HG03103 (cell line): ENCODE measurements at regions not wholly inside any gene's neighbourhood (a gene's known extent, or its start where the extent isn't known, plus 50 kb on each side); places are given as distances from the start of the nearest gene placed in this dataset.

Experiments
- ATAC-seq: cut with Tn5 transposase; IDR thresholded peaks from one replicate; pipeline ENCODE4 v1.9.1; 2021; ENCODE audit warnings: low read depth; ENCODE audit not compliant: unreplicated experiment

DNA sequence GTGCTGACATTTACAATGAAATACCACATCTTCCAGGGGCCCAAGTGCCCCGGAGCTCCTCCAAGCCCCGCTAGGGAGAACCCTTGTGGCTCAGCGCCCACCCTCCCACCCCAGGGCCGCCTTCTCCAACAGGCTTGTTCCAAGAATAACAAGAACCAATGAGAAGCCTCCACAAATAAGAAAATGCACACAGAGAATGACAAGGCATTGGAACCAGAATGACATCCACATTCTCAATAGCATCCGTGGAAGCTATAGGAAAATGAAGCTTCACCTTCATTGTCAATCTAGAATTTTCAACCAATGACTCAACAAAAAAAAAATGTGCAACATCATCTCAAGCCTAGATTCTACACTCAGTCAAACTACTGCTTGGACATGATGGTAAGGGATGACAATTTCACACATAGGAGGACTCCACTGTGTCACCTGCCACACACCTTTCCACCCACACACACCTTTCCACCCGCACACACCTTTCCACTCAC is 50.4 kb upstream of the PPP2R2D start:
- no peak for ATAC-seq
